Stimulated activated CD8-positive, alpha-beta memory T cell treated with anti-CD3 and anti-CD28 coated beads, Interleukin-15, amount 100 ng/mL, for 4 hours (primary cell): ENCODE measurements at regions not wholly inside any gene's neighbourhood (a gene's known extent, or its start where the extent isn't known, plus 50 kb on each side); places are given as distances from the start of the nearest gene placed in this dataset.

ENCODE experiments used
- DNase-seq, 2 donors: peaks; one replicate each; pipeline ENCODE4 v3.0.0-alpha.2; 2020; ENCODE audit warnings: low read depth in 2 of 2

DNA sequence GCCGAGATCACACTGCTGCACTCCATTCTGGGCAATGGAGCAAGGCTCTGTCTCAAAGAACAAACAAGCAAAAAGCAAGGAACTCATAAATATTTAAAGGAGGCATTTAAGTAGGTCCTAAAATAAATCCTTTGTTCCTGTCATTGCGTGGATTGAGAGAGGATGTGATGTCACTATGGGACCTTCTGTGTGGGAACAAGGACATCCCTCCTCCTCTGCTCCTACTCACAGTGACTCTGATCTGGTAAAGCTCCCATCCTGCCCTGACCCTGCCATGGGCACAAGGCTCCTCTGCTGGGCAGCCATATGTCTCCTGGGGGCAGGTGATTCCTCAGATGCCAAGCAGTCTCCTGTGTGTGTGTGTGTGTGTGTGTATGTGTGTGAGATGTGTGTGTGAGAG, 74.1 kb upstream of the PRSS58 start:
- DNase-seq, result no peak

DNA sequence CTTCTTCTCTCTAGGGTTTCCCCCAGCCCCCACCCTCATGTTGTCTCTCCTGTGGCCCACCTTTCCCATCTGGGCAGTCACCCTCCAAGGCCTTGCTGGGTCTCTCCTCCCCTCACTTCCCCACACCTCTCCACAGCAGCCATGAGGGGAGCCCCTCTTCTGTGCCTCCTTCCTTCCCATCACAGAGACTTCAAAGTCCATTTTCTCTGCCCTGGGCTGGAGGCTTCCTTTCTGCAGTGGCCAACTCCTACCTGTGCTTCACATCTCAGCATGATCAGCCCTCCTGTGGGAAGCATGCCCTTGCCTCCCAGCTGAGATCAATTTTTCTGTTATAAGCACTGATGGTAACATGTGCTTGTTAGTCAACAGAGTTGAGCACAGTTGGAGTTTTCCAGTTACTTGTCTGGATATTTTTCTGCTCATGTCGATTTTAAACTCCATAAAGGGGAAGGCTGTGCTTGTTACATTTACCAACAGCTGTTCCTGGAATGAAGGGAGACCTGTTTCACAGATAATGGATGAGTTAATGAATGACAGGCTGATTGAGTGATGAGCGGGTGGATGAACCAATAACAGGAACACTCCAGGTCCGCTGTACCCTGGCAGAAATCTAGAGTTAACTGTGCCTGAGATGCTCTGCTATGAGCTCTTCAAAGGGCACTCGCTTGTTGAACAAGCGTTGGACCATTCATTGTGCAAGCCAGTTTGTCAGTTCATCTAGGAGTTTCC, 71.4 kb upstream of the PRSS58 start:
- no peak for DNase-seq

DNA sequence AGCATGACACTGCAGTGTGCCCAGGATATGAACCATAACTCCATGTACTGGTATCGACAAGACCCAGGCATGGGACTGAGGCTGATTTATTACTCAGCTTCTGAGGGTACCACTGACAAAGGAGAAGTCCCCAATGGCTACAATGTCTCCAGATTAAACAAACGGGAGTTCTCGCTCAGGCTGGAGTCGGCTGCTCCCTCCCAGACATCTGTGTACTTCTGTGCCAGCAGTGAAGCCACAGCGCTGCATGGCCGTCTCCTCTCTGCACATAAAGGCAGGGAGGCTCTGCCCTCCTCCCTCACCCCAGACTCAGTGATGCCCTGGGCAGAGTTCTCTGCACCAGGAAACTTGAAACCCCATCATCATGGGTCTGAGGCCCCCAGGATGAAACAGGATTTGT, 70.7 kb upstream of the PRSS58 start:
- DNase-seq, result no peak

DNA sequence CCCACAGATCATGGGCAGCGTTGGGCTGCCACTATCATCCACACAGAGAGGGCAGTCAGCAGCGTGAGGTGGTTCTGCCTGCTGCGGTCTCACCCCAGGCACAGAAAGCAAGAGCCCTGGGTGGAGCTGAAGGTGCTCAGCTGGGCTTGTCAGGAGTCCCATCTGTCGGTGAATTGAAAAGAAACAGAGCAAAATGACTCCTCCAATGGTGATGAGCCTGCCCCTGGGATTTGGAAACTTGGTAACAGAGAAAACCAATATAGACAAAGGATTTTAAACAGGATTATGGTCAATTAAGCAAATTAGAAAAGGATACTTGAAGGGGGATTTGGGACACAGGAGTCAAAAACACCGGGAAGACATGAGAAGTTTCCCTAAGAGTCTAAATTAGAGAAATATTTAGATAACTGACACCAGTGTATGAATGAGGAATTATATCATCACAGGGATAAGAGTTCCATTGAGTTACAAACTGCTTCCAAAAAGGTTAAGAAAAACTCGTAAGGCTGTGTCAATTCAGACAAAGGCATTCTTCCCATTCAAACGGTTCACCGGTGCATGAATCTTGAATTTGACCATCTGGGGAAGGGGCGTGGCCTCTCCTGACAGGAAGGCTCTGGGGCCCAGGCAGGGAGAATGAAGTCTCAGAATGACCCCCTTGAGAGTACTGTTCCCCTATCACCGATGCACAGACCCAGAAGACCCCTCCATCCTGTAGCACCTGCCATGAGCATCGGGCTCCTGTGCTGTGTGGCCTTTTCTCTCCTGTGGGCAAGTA, 70.0 kb upstream of the PRSS58 start:
- no peak for DNase-seq

GRCh38 chr7:142323706-142324105, 65.8 kb upstream of the PRSS58 start:
- DNase-seq, result no peak

DNA sequence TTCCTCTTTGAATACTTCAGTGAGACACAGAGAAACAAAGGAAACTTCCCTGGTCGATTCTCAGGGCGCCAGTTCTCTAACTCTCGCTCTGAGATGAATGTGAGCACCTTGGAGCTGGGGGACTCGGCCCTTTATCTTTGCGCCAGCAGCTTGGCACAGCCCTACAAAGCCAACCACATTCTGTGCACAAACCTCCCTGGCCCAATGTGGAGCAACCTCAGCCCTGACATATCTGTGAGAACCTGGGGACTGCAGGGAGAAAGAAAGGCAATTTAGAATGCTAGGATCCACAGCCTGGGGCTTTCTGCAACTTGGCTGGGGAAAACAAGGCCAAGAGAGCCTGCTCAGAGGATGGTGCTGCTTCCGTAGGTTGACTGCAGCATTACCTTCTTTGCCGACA, 63.5 kb upstream of the PRSS58 start:
- DNase-seq, result no peak

- no peak for DNase-seq
Observed at GRCh38 chr7:142320883-142321282, 63.0 kb upstream of the PRSS58 start.

DNA sequence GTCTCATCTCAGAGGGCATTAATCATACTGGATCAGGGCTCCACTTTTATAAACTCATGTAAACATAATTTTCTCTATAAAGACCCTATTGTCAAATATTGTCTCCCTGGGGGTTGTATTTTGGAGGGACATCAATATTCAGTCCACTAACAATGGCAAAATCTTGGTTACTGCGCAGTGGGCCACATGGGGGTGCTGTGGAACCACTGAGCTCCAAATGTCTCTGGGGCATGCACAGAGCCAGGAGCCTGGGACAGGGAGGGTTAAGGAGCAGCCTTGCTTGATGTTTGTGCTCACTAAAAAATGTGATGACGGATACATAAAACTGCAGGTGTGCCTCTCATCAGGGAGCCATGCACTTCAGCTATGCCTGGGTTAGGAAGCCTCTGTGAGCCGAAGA, 62.1 kb upstream of the PRSS58 start:
- no peak for DNase-seq

DNA sequence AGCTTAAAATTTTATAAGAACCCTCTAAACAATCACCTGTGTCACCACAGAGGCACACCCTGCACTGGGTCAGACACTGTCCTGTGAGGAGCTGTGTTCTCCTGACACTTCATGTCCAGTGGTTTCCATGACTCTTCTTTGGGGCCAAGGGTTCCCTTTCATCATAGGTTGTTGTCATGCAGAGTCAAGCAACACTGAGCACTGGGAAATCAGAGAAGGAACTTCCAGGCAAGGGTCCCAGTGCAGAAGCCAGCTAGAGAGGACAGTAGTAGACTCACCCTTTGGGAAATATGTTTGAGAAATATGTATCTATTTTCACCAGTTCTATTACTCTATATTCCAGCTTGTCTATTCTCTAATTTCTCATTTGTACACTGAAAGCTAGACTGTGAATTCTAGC, 56.4 kb upstream of the PRSS58 start:
- no peak for DNase-seq

- DNase-seq, result no peak
Observed at GRCh38 chr7:142313528-142313927, 55.7 kb upstream of the PRSS58 start.

- DNase-seq, result no peak
Observed at GRCh38 chr7:142311876-142312275, 54.0 kb upstream of the PRSS58 start.

- no peak for DNase-seq
Observed at GRCh38 chr7:142308918-142309317, 51.1 kb upstream of the PRSS58 start.

DNA sequence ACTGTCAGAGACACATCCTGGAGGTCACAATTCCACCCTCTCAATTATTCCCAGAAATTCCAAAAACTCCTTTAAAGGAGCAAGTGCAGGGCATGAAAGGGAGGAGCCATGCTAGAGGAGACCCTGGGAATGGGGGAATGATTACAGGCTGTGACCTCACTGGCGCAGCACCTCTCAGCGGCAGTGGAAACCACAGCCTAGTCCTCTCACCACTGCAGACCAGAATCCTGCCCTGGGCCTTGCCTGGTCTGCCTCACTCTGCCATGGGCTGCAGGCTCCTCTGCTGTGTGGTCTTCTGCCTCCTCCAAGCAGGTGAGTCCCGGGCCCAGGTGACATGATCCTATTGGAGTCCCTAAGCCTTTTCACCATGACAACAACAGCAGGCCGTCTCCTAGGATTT, 50.5 kb upstream of the PRSS58 start:
- DNase-seq, result no peak
